ENCODE measurements at regions not wholly inside any gene's neighbourhood (a gene's known extent, or its start where the extent isn't known, plus 50 kb on each side); places are given as distances from the start of the nearest gene placed in this dataset.

DNA sequence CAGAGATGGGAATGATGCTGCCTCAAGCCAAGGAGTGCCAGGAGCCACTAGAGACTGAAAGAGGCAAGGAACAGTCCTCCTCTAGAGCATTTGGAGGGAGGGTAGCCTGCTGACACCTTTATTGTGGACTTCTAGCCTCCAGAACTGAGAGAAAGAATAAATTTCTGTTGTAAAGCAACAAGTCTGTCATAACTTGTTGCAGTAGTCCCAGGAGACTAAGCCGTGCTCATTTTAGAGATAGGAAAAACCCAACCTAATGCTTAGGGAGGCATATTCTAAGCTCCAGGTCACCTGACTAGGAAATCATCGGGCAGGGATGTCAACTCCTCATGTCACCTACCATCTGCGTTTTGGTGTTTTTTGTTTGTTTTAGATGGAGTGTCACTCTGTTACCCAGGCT is 345.4 kb upstream of the EEF2KMT start:
- DNase-seq: no peak

DNA sequence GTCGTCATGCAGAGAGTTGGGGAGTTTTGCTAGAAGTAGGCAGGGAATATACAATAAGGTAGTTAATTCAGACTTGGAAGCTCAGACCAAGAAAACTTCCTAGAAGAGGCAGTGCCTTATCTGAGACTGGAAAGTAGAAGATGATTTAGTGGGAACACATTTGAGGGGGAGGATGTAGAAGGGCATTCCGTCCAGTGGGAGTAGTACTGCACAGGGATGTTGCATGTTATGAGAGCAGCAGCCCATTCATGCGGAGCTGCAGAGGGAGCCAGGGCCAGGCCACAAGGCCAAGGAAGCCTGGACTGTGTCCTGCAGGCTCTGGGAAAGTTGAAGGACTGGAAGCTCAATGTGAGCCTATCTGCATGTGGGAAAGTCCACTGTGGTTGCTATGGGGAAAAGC is 344.5 kb upstream of the EEF2KMT start:
- DNase-seq: no peak

DNA sequence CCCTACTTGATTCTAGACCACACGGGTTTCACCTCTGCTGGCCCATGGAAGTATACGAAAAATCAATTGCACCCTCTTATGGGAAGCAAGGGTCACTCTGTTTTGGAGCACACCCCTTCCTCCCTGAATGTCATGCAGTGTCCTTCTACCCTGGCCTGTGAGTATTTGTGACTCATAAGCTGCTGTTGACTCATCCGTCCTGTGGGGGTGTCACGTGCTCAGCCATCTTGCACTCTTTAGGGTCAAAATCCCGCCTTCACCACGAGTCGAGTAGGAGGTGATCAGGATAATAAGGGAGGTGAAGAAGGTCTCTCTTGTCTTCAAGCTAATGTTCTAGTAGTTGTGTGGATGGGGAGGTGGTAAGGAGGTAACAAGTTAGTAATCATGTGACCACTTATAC is 341.0 kb upstream of the EEF2KMT start:
- DNase-seq: no peak

DNA sequence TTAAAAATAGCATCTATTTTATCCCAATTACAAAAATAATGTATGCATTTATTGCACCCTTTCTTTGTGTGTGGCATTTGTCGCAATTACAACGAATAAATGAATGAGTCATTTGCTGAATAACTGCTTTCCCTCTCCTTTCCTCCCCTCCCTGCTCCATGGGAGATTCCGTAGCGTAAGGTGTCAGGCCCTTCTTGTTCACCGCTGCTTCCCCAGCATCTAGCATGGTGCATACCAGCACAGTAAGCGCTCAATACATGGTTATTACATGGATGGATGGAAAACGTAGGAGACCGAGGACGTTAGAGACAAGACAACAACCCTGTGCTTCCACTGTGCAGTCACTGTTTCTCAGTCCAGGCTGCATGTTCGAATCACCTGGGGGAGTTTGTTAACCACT is 336.0 kb upstream of the EEF2KMT start:
- no peak for DNase-seq

DNA sequence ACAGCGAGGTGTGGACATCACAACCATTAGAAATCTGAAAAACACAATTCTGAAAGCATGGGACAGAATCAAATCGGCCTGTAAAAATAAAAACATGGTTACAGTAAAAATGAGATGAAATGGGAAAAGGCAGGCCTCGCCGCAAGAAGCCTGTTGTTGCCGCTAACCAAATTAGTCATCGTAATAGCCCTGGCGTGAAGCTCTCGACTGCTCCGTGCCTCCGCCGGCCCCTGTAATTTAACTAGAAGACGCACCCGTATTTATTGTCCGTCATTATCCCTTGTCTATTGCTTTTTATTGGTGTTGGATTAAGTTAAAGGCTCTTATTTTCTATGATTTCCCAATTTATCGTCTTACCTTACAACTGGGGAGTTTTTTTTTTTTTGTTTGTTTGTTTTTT is 334.6 kb upstream of the EEF2KMT start:
- DNase-seq: no peak

DNA sequence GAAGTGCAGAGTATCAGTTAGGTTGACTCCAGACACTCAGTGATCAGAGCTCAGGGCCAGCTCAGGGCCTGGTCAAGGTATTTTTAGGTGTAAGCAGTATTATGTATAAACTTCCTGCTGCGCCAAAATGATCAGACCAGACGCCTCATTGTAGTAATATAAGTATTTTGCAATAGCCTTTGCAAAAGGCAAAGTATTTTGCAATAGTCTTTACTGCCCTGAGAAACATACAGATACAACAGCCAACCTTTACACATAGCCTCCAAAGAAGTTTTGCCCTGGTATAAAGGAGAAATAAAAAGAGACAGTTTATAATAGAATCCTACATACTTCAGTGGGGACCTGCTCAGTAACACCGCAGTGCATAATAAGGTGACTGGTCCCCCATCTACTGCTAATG is 333.0 kb upstream of the EEF2KMT start:
- no peak for DNase-seq

DNA sequence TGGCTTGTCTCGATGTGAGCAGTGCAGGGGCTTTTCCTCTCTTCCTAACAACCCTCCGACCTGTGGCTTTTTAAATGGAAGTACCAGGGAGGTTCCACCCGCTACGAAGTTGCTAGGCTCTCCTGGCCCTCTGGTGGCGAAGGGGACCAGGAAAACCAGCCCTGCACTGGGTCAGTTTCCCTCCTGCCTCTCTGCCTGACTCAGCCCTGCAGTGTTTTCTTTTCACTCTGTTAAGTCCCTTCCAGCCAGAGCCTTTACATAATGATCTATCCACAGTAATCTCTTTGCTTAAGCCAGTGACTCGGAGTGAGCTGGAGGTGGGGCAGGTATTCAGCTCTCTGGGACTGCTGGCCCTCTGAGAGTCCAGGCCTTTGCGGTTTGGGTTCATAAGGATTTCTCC is 331.3 kb upstream of the EEF2KMT start:
- no peak for DNase-seq

DNA sequence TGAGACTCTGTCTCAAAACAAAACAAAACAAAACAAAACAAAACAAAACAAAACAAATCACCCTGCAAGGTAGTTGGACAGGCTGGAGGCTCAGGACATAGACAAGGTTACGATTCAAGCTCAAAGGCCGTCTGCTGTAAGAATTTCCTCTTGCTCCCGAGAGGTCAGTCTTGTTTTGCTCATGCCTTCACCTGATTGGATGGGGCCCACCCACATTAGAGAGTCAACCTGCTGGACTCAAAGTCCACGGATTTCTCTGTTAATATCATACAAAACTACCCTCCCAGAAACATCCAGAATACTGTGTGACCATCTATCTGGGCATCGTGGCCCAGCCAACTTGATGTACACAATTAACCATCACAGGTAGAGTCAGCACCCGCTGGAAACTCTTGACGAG is 330.0 kb upstream of the EEF2KMT start:
- no peak for DNase-seq

DNA sequence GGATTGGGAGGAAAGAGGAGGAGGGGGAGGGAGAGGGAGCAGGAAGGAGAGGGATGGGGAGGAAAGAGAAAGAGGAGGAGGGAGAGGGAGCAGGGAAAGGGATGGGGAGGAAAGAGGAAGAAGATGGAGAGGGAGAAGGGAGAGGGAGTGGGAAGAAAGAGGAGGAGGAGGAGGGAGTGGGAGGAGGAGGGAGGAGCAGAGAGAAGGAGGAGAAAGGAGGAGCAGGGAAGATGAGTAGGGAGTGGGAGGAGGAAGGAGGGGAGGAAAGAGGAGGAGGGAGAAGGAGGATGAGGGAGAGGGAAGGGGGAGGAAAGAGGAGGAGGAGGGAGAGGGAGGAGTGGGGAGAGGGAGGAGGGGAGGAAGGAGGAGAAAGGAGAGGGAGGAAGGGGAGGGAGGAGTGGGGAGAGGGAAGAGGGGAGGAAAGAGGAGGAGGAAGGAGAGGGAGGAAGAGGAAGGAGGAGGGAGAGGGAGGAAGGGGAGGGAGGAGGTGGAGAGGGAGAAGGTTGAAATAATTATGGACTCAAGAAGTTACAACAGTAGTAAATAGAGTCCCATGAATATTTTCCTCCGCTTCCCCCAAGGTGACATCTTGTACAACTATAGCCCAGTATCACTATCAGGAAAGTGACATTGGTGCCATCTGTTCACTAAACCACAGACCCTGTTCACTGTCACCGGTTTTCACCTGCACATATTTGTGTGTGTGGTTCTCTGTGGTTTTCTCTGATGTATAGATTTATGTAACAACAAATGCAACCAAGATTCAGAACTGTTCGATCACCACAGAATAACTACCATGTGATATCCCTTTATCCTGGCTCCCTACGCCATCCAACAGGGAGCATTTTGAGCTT is 325.3 kb upstream of the EEF2KMT start:
- DNase-seq: no peak

DNA sequence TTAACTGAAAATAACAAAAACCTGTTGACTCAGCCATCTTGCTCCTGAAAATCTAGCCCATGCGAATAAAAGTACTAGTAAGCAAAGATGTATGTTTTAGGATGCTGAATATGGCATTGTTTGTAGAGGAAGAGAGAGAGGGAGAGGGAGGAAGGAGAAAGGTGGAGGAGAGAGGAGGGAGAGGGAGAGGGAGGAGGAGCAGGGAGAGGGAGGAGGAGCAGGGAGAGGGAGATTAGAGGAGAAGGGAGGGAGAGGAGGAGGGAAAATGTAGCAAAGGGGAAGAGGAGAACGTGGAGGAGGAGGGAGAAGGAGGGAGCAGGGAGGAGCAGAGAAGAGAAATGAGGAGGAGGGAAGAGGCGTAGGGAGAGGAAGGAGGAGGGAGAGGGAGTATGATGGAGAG is 324.5 kb upstream of the EEF2KMT start:
- no peak for DNase-seq

DNA sequence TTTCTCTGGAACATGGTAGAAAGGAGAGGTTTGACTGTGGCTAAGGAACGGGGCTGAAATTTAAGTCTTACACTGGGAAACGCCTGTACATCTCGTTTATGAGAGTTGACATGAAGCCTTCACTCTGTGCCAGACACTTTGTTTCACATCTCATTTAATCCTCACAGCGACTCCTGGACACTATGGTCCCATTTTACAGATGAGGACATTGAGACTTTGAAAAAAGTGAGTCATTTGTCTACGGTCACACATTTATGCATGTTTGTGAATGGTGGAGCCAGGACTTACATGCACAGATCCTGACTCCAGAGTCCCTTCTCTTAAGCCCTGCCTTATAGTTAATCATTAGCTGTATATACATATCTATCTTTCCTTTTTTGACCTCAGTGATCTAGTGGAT is 318.4 kb upstream of the EEF2KMT start:
- DNase-seq: no peak

DNA sequence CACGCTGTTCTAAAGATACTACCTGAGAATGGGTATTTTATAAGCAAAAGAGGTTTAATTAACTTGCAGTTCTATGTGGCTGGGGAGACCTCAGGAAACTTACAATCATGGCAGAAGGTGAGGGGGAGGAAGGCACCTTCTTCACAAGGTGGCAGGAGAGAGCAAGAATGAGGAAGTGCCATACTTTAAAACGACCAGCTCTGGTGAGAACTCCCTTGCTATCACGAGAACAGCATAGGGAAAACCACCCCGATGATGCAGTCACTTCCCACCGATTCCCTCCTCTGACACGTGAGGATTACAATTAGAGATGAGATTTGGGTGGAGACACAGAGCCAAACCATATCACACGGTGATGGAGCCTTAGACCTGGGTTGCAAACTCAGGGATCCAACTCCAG is 317.5 kb upstream of the EEF2KMT start:
- DNase-seq: no peak

DNA sequence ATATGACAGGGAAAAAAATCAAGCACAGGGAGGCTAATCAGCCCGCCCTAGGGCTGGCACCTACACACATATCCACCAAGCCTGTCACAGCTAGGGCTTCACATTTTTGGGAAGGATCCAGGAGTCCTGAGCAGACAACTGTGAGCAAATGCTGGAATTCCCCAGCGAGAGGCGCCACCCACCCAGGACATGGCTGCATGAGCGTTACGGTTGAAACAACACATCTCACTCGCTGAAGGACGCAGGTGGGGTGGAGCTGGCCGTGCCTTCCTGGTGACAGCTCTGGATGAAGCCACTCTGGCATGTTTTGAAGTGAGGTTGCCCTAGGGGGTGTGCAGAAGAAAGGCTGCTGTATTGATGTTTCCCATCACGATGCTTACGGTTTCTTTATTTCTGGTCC is 315.1 kb upstream of the EEF2KMT start:
- DNase-seq: no peak

DNA sequence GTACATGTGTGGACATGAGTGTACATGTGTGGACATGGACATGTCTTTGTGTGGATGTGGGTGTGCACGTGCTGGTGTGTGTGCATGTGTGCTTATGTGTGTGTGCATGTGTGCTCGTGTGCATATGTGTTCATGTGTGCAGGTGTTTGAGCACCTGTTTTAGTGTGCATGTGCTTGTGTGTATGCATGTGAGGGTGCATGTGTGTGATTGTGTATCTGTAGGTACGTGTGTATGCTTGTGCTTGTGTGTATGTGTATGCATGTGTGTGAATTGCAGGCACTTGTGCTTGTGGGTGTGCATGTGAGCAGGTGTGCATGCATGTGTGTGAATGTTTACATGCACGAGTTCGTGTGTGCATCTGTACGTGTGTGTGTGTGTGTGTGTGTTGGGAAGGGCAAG is 300.6 kb upstream of the EEF2KMT start:
- no peak for DNase-seq

DNA sequence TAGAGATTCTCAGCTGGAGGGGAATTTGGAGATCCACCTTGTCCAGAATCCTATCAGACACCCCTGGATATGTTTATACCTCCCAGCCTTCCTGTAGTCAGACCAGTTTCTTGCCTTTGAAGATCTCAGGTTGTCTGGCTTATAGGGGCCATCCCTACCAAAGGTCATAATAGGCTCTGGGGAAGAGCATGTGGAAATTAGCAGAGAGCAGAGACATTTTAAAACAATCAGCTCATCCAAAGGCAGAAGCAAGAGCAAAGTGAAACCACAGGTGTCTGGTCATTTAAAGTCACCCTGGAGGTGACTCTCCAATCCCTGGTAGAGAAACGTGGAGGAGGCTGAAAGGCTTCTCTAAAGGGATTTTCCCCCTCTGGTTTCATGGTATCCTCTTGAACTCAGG is 299.3 kb upstream of the EEF2KMT start:
- DNase-seq: no peak

DNA sequence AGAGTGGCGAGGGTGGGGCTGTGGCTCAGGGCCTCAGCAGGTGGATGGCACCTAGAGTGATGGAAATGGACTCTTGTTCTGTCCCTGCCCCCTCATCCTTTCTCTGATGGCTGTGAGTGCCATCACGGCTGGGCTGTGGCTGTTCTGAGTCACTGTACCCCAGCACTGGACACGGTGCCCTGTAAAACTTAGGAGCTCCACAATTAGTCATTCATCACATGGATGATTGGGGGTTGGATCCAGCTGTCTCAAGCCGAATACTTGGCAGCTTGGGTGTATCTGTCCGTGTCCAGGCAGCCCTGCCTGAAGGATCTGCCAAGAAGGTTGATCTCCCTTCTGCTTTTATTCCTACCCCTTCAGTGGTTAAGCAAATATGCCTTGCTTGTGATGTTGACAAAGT is 295.5 kb upstream of the EEF2KMT start:
- DNase-seq: no peak

DNA sequence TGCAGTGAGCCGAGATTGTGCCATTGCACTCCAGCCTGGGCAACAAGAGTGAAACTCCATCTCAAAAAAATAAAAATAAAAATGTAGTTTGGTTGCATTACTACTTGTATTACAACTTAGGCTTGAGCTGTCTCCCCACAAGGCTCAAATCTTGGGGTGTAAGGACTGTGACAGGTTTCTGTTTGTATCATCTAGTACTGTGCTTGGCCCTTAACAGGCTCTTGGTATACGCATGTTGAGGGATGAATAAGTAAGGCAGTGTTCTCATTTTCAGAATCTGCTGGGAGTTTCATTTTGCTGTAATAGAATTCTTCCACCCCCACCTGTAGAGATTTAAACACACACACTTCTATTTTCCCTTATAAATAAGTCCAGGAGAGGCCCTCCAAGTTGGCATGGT is 289.4 kb upstream of the EEF2KMT start:
- DNase-seq: peak; percentile 19

DNA sequence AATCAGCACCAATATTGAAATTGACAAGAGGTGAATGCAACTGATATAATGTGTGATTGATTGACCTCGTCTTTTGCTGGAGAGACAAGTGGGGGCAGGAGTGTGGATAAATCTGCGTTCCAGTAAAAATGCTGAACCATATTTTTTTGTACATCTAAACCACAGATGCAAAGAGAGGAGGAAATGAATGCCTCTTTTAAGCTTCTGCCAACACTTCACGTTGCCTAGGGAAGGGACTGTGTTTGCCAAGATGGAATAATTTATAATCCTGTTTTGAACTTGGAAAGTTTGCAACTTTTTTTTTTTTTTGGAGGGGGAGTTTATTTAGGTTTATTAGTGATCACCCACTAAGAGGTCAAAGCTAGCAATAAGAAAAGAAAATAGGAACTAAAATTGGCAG is 288.2 kb upstream of the EEF2KMT start:
- no peak for DNase-seq

DNA sequence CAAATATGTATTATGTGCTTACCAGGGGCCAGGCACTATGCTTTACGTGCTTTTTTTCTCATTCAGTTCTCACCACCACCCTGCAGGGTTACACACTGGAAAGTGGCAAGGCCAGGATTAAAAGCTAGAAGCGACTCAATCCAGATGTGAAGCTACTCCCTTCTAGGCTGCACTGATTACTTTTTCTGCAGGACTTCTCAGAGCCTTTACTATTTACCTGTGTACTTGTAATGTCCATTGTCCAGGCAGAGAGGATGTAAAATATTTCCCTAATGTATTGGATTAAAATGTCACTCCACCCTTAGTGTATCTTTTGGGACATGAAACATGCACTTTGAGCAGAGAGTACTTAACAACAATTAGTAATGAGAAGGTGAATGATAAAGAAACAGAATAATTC is 287.5 kb upstream of the EEF2KMT start:
- DNase-seq: no peak

DNA sequence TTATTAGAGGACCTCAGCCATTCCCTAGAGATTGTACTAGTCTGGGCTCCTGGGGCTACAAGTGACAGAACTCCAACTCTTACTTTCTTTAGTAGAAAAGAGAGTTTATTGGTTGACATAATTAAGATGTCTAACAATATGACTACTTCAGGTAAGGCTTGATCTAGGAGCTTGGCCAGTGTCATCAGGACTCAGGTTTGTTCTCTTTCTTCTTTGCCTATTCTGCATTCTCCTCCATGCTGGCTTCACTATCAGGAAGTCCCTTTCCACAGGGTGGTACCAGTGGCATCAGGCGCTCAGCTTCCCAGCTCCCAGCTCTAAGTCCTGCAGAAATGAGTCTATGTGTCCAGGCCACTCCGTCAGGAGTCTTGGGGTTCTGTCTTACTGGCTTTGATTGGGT is 286.1 kb upstream of the EEF2KMT start:
- no peak for DNase-seq

DNA sequence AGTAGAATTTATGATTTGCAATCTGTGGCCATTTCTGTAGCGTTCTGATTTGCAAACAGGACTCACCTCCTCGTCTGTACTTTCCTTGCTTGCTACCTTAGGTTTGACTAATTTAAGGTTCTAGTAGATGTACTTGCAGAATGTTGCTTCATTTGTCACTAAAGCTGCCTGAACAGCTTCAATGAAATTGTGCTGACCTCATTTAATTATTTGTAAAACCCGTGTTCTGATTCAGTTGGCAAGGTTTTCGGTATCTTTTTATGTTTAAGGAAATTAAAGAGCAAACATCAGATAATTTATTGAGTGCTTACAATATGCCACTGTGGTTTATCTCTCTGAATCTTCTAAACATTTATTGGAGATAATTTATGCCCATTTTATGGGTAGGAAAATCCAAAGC is 284.9 kb upstream of the EEF2KMT start:
- no peak for DNase-seq

DNA sequence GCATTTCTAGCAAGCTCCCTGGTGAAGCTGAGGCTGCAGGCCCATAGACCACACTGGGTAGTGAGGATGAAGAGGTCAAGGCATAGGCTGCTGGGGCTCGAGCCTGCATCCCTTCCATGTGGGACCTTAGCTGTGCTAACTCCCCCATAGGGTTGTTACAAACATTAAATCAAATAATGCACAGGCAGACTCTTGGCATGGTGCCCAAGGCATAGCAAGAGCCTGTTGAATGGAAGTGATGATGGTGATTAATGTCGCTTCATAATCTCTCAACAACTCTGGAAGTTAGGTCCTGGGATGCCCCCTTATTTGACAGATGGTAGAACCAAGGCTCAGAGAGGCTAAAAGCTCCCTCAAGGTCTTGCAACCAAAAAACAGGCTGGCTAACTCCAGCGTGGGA is 283.9 kb upstream of the EEF2KMT start:
- no peak for DNase-seq

DNA sequence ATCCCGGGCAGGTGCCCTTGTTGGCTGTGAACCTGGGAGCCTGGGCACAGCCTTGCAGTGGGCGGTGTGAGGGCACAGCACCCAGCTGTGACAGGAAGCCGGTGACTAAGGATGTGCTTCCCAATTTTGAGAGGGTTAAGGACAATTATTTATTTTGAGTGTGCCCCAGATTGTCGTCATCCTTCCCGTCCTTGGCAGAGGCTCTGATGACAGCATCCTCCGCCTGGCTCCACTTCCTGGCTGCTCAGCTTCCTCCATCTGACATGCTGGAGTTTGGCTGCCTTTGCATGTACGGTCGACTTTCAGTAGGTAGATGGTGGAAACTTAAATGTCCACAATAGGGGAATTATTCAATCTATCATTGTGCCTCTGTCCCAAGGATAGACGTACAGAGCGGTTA is 282.4 kb upstream of the EEF2KMT start:
- no peak for DNase-seq

DNA sequence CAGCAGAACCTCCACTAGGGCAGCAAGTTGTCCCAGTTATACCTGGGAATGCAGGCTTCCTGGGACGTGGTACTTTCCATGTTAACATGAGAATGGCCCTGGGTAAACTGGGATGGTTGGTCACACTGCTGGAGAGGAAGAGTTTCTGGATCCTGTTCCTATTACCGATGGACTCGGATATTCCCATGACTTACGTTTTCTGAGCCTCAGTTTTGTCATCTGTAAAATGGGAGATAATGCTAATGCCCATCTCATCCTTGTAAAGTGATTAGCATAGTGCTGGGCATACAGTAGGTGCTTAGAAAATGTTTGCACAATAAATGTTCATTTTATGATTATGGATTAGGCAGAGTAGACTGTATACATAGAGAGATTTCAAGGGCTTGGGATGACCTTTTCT is 280.9 kb upstream of the EEF2KMT start:
- DNase-seq: no peak

DNA sequence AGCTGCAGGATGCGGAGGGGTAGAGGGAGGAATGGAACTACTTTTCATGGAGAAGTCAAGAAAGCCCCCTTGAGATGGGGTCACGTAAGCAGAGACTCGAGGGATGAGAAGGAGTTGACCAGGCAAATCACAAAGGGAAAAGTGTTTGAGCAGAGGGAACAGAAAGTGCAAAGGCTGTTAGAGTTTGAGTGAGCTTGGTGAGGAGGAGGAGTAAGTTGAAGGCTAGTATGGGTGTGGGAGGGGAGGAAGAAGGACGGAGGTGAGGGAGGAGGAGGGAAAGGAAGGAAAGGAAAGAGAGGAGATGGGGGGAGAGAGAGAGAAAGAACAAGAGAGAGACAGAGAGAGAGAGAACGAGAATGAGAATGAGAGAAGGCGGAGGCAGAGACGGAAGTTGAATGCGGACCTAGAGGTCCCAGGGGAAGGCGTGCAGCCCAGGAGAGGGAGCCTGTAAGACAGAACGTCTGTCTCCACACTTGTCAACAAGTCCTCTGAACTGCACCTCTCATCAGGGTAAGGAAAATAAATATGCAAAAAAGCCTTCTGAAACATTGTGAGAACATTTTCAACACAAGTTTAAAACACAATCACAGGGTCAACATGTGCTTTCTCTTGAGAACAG is 279.8 kb upstream of the EEF2KMT start:
- DNase-seq: no peak
